ENCODE measurements at regions not wholly inside any gene's neighbourhood (a gene's known extent, or its start where the extent isn't known, plus 50 kb on each side); places are given as distances from the start of the nearest gene placed in this dataset.

GRCh38 chr2:8598295-8599165, 83.3 kb upstream of the ID2 start:
- no peak for TF ChIP-seq CTCF (IDR thresholded peaks at IDR 0.05 in 2 of 3, conservative IDR thresholded peaks at IDR 0.05 in 1 of 3; ENCODE audit: borderline replicate concordance in 1 of 3, insufficient read depth in 1 of 3, low read depth in 2 of 3, low read length in 2 of 3)
- peak; percentile 96 for TF ChIP-seq JUND (IDR thresholded peaks at IDR 0.05)
- TF ChIP-seq ZNF274 (IDR thresholded peaks at IDR 0.05; ENCODE audit: low read depth, low read length), result no peak
- TF ChIP-seq FOSL1 (IDR thresholded peaks at IDR 0.05; ENCODE audit: low read depth), result peak; percentile 95
- 0 out of 2 replicates have a peak, but pooled peaks have one; percentile 24 for TF ChIP-seq SRF (IDR thresholded peaks at IDR 0.05; ENCODE audit: low read depth)
- TF ChIP-seq EGR1 (IDR thresholded peaks at IDR 0.05; ENCODE audit: low read depth), result no peak
- TF ChIP-seq POLR2A (IDR thresholded peaks at IDR 0.05; ENCODE audit: borderline replicate concordance, extremely low read depth, insufficient read depth, insufficient read length), result no peak
- peak; percentile 48; the same call in 1 of the 2 replicates for TF ChIP-seq SIN3A (IDR thresholded peaks at IDR 0.05; ENCODE audit: low read depth)
